ENCODE measurements at regions not wholly inside any gene's neighbourhood (a gene's known extent, or its start where the extent isn't known, plus 50 kb on each side); places are given as distances from the start of the nearest gene placed in this dataset.

- Mint-ChIP-seq H3K27me3 (ENCODE audit: low read depth) (peaks cover under 1% of the 10 kb centered on the region), H3K4me1 (ENCODE audit: low read depth) (no peaks in the 10 kb centered on the region), H3K36me3 (ENCODE audit: low read depth) (no peaks in the 10 kb centered on the region), H3K27ac (no peak overlapping the region), H3K4me3 (ENCODE audit: low read depth) (no peak overlapping the region), H3K9me3 (no peaks in the 10 kb centered on the region)
- intact Hi-C loops (cut with micrococcal nuclease), result no loop called here
- DNase-seq (ENCODE audit: low spot score), result no peak
Observed at GRCh38 chr13:95471960-95472359, 80.6 kb upstream of the CLDN10 start.

GRCh38 chr13:95474992-95475391 lies 77.5 kb upstream of the CLDN10 start:
- H3K9me3 Mint-ChIP-seq, result no peaks in the 10 kb centered on the region
- no peak overlapping the region for H3K27ac Mint-ChIP-seq
- no peak for DNase-seq (ENCODE audit: low spot score)
- H3K4me1 Mint-ChIP-seq (ENCODE audit: low read depth), result peaks cover 7% of the 10 kb centered on the region
- intact Hi-C loops (cut with micrococcal nuclease), result no loop called here
- no peak overlapping the region for H3K4me3 Mint-ChIP-seq (ENCODE audit: low read depth)
- H3K27me3 Mint-ChIP-seq (ENCODE audit: low read depth), result peaks cover 4% of the 10 kb centered on the region
- H3K36me3 Mint-ChIP-seq (ENCODE audit: low read depth), result no peaks in the 10 kb centered on the region

- H3K27me3 Mint-ChIP-seq (ENCODE audit: low read depth), result peaks cover 4% of the 10 kb centered on the region
Observed at GRCh38 chr13:95477187-95477586, 75.3 kb upstream of the CLDN10 start.

GRCh38 chr13:95479731-95480130 lies 72.8 kb upstream of the CLDN10 start:
- H3K4me1 Mint-ChIP-seq (ENCODE audit: low read depth), result peaks cover 17% of the 10 kb centered on the region
- peak overlapping the region; percentile 19 for H3K4me3 Mint-ChIP-seq (ENCODE audit: low read depth)
- peaks cover 4% of the 10 kb centered on the region for H3K27me3 Mint-ChIP-seq (ENCODE audit: low read depth)
- DNase-seq (ENCODE audit: low spot score), result no peak
- intact Hi-C loops (cut with micrococcal nuclease), result loop anchor here (2.0 to 10.0 kb wide), 5 partner anchors 75 to 812 kb away; partner anchors contain the start of gene DNAJC3
- no peak overlapping the region for H3K27ac Mint-ChIP-seq
- no peaks in the 10 kb centered on the region for H3K9me3 Mint-ChIP-seq
- H3K36me3 Mint-ChIP-seq (ENCODE audit: low read depth), result no peaks in the 10 kb centered on the region

More at GRCh38 chr13:95477187-95477586, 75.3 kb upstream of the CLDN10 start:
- H3K36me3 Mint-ChIP-seq (ENCODE audit: low read depth), result no peaks in the 10 kb centered on the region
- peaks cover 17% of the 10 kb centered on the region for H3K4me1 Mint-ChIP-seq (ENCODE audit: low read depth)
- no peak overlapping the region for H3K27ac Mint-ChIP-seq
- intact Hi-C loops (cut with micrococcal nuclease), result no loop called here
- no peak overlapping the region for H3K4me3 Mint-ChIP-seq (ENCODE audit: low read depth)
- DNase-seq (ENCODE audit: low spot score), result no peak
- no peaks in the 10 kb centered on the region for H3K9me3 Mint-ChIP-seq

- intact Hi-C loops (cut with micrococcal nuclease), result loop anchor here (2.0 to 10.0 kb wide), 4 partner anchors 195 to 813 kb away; partner anchors contain the start of gene DNAJC3
- Mint-ChIP-seq H3K36me3 (ENCODE audit: low read depth) (no peaks in the 10 kb centered on the region), H3K4me3 (ENCODE audit: low read depth) (no peak overlapping the region), H3K9me3 (no peaks in the 10 kb centered on the region), H3K27me3 (ENCODE audit: low read depth) (peaks cover 6% of the 10 kb centered on the region), H3K4me1 (ENCODE audit: low read depth) (peaks cover 17% of the 10 kb centered on the region), H3K27ac (no peak overlapping the region)
- no peak for DNase-seq (ENCODE audit: low spot score)
Observed at GRCh38 chr13:95480131-95480545, 72.4 kb upstream of the CLDN10 start.

- DNase-seq (ENCODE audit: low spot score), result no peak
- Mint-ChIP-seq H3K4me3 (ENCODE audit: low read depth) (no peak overlapping the region), H3K4me1 (ENCODE audit: low read depth) (peaks cover 17% of the 10 kb centered on the region), H3K9me3 (no peaks in the 10 kb centered on the region), H3K27me3 (ENCODE audit: low read depth) (peaks cover 6% of the 10 kb centered on the region), H3K36me3 (ENCODE audit: low read depth) (no peaks in the 10 kb centered on the region), H3K27ac (no peak overlapping the region)
- intact Hi-C loops (cut with micrococcal nuclease), result loop anchor here (2.0 to 10.0 kb wide), 4 partner anchors 194 to 814 kb away; partner anchors contain the start of gene DNAJC3
Observed at GRCh38 chr13:95480791-95481780, 71.4 kb upstream of the CLDN10 start.

GRCh38 chr13:95484052-95484451 lies 68.5 kb upstream of the CLDN10 start:
- H3K27me3 Mint-ChIP-seq (ENCODE audit: low read depth), result peaks cover 7% of the 10 kb centered on the region
- intact Hi-C loops (cut with micrococcal nuclease), result loop anchor here (5.0 to 10.0 kb wide), 2 partner anchors 191 to 817 kb away; partner anchors contain the start of gene DNAJC3
- no peak for DNase-seq (ENCODE audit: low spot score)

GRCh38 chr13:95485045-95485517 lies 67.4 kb upstream of the CLDN10 start:
- H3K9me3 Mint-ChIP-seq, result no peaks in the 10 kb centered on the region
- peaks cover 8% of the 10 kb centered on the region for H3K4me1 Mint-ChIP-seq (ENCODE audit: low read depth)
- peaks cover 7% of the 10 kb centered on the region for H3K27me3 Mint-ChIP-seq (ENCODE audit: low read depth)
- DNase-seq (ENCODE audit: low spot score), result no peak
- intact Hi-C loops (cut with micrococcal nuclease), result loop anchor here (10.0 kb wide), 1 partner anchor 190 kb away; the partner anchor contains the start of gene DNAJC3
- H3K27ac Mint-ChIP-seq, result no peak overlapping the region
- H3K4me3 Mint-ChIP-seq (ENCODE audit: low read depth), result no peak overlapping the region
- H3K36me3 Mint-ChIP-seq (ENCODE audit: low read depth), result no peaks in the 10 kb centered on the region

More at GRCh38 chr13:95484052-95484451, 68.5 kb upstream of the CLDN10 start:
- Mint-ChIP-seq H3K4me1 (ENCODE audit: low read depth) (peaks cover 14% of the 10 kb centered on the region), H3K27ac (no peak overlapping the region), H3K4me3 (ENCODE audit: low read depth) (no peak overlapping the region), H3K36me3 (ENCODE audit: low read depth) (no peaks in the 10 kb centered on the region), H3K9me3 (no peaks in the 10 kb centered on the region)

- DNase-seq (ENCODE audit: low spot score), result no peak
- Mint-ChIP-seq H3K36me3 (ENCODE audit: low read depth) (no peaks in the 10 kb centered on the region), H3K4me3 (ENCODE audit: low read depth) (no peak overlapping the region), H3K27ac (no peak overlapping the region), H3K9me3 (no peaks in the 10 kb centered on the region), H3K4me1 (ENCODE audit: low read depth) (peaks cover 4% of the 10 kb centered on the region), H3K27me3 (ENCODE audit: low read depth) (peaks cover 7% of the 10 kb centered on the region)
- intact Hi-C loops (cut with micrococcal nuclease), result loop anchor here (10.0 kb wide), 1 partner anchor 189 kb away; the partner anchor contains the start of gene DNAJC3
Observed at GRCh38 chr13:95485518-95486144, 66.9 kb upstream of the CLDN10 start.

GRCh38 chr13:95492044-95492801 lies 60.3 kb upstream of the CLDN10 start:
- intact Hi-C loops (cut with micrococcal nuclease), result no loop called here
- Mint-ChIP-seq H3K27ac (no peak overlapping the region), H3K4me3 (ENCODE audit: low read depth) (no peak overlapping the region), H3K27me3 (ENCODE audit: low read depth) (peaks cover 7% of the 10 kb centered on the region), H3K4me1 (ENCODE audit: low read depth) (no peaks in the 10 kb centered on the region), H3K36me3 (ENCODE audit: low read depth) (no peaks in the 10 kb centered on the region), H3K9me3 (no peaks in the 10 kb centered on the region)
- DNase-seq (ENCODE audit: low spot score), result no peak

- no peaks in the 10 kb centered on the region for H3K4me1 Mint-ChIP-seq (ENCODE audit: low read depth)
- no peaks in the 10 kb centered on the region for H3K36me3 Mint-ChIP-seq (ENCODE audit: low read depth)
- no peak overlapping the region for H3K27ac Mint-ChIP-seq
- H3K4me3 Mint-ChIP-seq (ENCODE audit: low read depth), result no peak overlapping the region
- DNase-seq (ENCODE audit: low spot score), result no peak
- intact Hi-C loops (cut with micrococcal nuclease), result loop anchor here (2.0 kb wide), 1 partner anchor 341 kb away; no protein-coding TSS in a partner anchor
- peaks cover 7% of the 10 kb centered on the region for H3K27me3 Mint-ChIP-seq (ENCODE audit: low read depth)
- H3K9me3 Mint-ChIP-seq, result no peaks in the 10 kb centered on the region
Observed at GRCh38 chr13:95494082-95494681, 58.3 kb upstream of the CLDN10 start.

GRCh38 chr13:95496485-95496884 lies 56.0 kb upstream of the CLDN10 start:
- Mint-ChIP-seq H3K4me1 (ENCODE audit: low read depth) (no peaks in the 10 kb centered on the region), H3K27me3 (ENCODE audit: low read depth) (peaks cover 6% of the 10 kb centered on the region), H3K9me3 (no peaks in the 10 kb centered on the region), H3K27ac (no peak overlapping the region), H3K36me3 (ENCODE audit: low read depth) (no peaks in the 10 kb centered on the region), H3K4me3 (ENCODE audit: low read depth) (no peak overlapping the region)
- intact Hi-C loops (cut with micrococcal nuclease), result no loop called here
- no peak for DNase-seq (ENCODE audit: low spot score)
